ENCODE measurements at regions not wholly inside any gene's neighbourhood (a gene's known extent, or its start where the extent isn't known, plus 50 kb on each side); places are given as distances from the start of the nearest gene placed in this dataset.
"Not testable (repeated sequence)": the region's sequence is repeated elsewhere in the genome, so short reads cannot be mapped to it uniquely, and the experiment has no call there.

DNA sequence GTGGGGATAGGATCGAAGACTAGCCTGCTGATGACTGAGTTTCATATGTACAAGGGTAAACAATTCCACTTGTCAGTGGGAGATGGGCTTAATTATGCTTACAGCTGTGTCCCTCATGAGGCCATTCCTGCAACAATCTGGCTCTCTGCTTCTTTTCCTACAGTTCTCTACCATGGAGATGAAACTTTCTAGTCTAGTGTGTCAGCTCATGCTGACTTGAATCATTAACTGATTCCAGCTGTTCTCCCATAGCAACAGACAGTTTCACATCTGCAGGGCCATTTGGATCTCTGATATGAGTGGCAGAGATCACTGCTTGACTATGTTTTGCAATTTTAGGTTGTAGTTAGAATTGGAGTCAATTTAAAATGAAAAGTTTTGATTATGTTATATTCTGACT is 1251.7 kb upstream of the RAG2 start:
- no peaks in the 10 kb centered on the region for H3K36me3 ChIP-seq (ENCODE audit: insufficient read depth, low read length)
- 94% methylated on average over 1 of the region's 1 CpG for WGBS
- 0 out of 2 replicates have a peak, but pooled peaks cover 4% of the 10 kb centered on the region for H3K9me3 ChIP-seq (ENCODE audit: insufficient read depth, low read depth, low read length)
- H3K4me3 ChIP-seq (ENCODE audit: low read length), result no peak overlapping the region
- H3K4me1 ChIP-seq (ENCODE audit: insufficient read depth, low read length), result no peaks in the 10 kb centered on the region
- no peak overlapping the region for H3K27ac ChIP-seq (ENCODE audit: low read depth, low read length)
- no peaks in the 10 kb centered on the region for H3K27me3 ChIP-seq (ENCODE audit: insufficient read depth, low read length)
- H3K9ac ChIP-seq (ENCODE audit: low read depth, low read length), result no peak overlapping the region

DNA sequence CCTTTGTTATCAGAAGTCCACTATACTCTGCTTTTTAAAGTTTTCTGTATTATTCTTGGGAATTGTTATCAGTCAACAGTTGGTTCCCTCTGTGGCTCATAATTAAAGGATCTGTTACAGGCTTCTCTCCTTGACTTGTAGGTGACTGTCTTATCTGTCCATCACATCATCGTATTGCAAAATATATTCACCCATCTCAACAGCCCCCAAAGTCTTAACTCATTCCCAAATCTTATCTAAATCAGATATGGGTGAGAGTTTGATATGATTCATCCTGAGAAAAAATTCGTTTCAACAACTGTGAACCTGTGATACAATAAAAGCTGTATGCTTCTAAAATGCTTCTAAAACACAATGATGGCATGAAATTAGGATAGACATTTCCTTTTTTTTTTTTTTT is 1245.6 kb upstream of the RAG2 start:
- H3K36me3 ChIP-seq (ENCODE audit: insufficient read depth, low read length), result no peaks in the 10 kb centered on the region
- no peak overlapping the region for H3K4me3 ChIP-seq (ENCODE audit: low read length)
- no peaks in the 10 kb centered on the region for H3K27me3 ChIP-seq (ENCODE audit: insufficient read depth, low read length)
- WGBS, result 100% methylated on average over 1 of the region's 2 CpGs
- H3K27ac ChIP-seq (ENCODE audit: low read depth, low read length), result no peak overlapping the region
- no peaks in the 10 kb centered on the region for H3K4me1 ChIP-seq (ENCODE audit: insufficient read depth, low read length)
- H3K9me3 ChIP-seq (ENCODE audit: insufficient read depth, low read depth, low read length), result no peaks in the 10 kb centered on the region
- no peak overlapping the region for H3K9ac ChIP-seq (ENCODE audit: low read depth, low read length)

DNA sequence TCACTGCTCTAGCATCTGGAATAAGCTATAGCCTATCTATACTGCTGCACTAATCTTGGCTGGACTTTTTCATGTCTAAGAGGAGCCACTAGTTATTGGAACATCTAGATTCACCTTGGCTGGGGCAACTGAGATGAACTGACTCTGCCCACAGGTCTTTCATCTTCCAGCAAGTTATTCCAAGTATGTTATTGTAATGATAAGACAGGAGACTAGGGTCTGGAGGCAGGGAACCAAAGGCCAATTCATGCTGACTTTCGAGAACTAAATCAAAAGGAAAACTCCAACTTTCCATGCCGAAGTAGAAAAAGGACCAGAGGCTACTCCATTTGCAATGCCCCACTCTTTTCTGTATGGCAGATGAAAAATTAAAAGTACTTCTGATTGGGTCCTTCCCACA is 1243.0 kb upstream of the RAG2 start:
- Histone ChIP-seq H3K4me1 (ENCODE audit: insufficient read depth, low read length) (no peaks in the 10 kb centered on the region), H3K9me3 (ENCODE audit: insufficient read depth, low read depth, low read length) (no peaks in the 10 kb centered on the region), H3K27ac (ENCODE audit: low read depth, low read length) (no peak overlapping the region), H3K27me3 (ENCODE audit: insufficient read depth, low read length) (no peaks in the 10 kb centered on the region), H3K36me3 (ENCODE audit: insufficient read depth, low read length) (no peaks in the 10 kb centered on the region), H3K4me3 (ENCODE audit: low read length) (no peak overlapping the region), H3K9ac (ENCODE audit: low read depth, low read length) (no peak overlapping the region)
- 86% methylated on average over 2 of the region's 2 CpGs for WGBS

- not testable (repeated sequence) for H3K4me1 ChIP-seq (ENCODE audit: insufficient read depth, low read length); H3K4me3 ChIP-seq (ENCODE audit: low read length); H3K9me3 ChIP-seq (ENCODE audit: insufficient read depth, low read depth, low read length); H3K27ac ChIP-seq (ENCODE audit: low read depth, low read length); H3K9ac ChIP-seq (ENCODE audit: low read depth, low read length); H3K36me3 ChIP-seq (ENCODE audit: insufficient read depth, low read length); H3K27me3 ChIP-seq (ENCODE audit: insufficient read depth, low read length)
- WGBS, result 87% methylated on average over 1 of the region's 2 CpGs
Measured at GRCh38 chr11:37840345-37840744, 1242.3 kb upstream of the RAG2 start.

DNA sequence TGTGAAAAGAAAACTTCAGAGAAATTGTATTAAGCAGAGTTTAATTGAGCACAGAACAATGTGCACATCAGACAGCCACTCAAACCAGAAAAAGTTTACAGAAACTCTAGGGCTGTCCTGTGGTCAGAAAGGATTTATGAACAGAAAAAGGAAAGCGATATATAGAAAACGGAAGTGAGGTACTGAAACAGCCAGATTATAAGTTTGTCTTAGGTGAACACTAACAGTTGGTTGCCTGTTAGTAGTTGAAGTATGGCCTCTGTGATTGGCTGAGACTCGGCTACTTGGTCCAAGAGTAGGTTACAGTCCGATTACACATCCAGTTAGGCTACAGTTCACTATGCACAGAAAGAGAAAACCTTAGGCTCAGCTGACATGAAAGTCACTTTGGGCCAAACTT is 1232.5 kb upstream of the RAG2 start:
- Histone ChIP-seq H3K27me3 (ENCODE audit: insufficient read depth, low read length) (no peaks in the 10 kb centered on the region), H3K36me3 (ENCODE audit: insufficient read depth, low read length) (no peaks in the 10 kb centered on the region), H3K4me3 (ENCODE audit: low read length) (no peak overlapping the region), H3K4me1 (ENCODE audit: insufficient read depth, low read length) (no peaks in the 10 kb centered on the region), H3K9me3 (ENCODE audit: insufficient read depth, low read depth, low read length) (no peaks in the 10 kb centered on the region), H3K9ac (ENCODE audit: low read depth, low read length) (no peak overlapping the region), H3K27ac (ENCODE audit: low read depth, low read length) (no peak overlapping the region)
- 96% methylated on average over 4 of the region's 4 CpGs for WGBS

DNA sequence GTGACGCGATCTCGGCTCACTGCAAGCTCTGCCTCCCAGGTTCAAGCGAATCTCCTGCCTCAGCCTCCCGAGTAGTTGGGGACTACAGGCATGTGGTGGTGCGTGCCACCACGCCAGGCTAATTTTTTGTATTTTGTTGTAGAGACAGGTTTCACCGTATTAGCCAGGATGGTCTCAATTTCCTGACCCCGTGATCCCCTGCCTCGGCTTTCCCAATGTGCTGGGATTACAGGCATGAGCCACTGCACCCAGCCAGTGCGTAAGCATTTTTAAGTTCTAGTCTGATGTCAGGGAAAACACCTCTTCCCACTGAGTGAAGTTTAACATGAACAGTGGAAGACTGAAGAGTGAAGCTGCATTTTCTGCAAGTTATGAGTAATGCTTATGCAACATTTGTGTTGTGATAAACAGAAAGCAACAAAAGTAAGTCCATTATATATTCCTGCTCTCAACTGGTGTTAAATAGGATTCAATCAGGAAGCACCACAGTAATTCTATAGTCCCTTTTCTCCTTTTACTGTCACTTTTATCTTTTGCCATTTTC is 1219.8 kb upstream of the RAG2 start:
- no peaks in the 10 kb centered on the region for H3K9me3 ChIP-seq (ENCODE audit: insufficient read depth, low read depth, low read length)
- no peak overlapping the region for H3K27ac ChIP-seq (ENCODE audit: low read depth, low read length)
- no peaks in the 10 kb centered on the region for H3K36me3 ChIP-seq (ENCODE audit: insufficient read depth, low read length)
- no peaks in the 10 kb centered on the region for H3K27me3 ChIP-seq (ENCODE audit: insufficient read depth, low read length)
- H3K9ac ChIP-seq (ENCODE audit: low read depth, low read length), result no peak overlapping the region
- no peak overlapping the region for H3K4me3 ChIP-seq (ENCODE audit: low read length)
- 97% methylated on average over 11 of the region's 11 CpGs for WGBS
- H3K4me1 ChIP-seq (ENCODE audit: insufficient read depth, low read length), result peaks cover 10% of the 10 kb centered on the region

DNA sequence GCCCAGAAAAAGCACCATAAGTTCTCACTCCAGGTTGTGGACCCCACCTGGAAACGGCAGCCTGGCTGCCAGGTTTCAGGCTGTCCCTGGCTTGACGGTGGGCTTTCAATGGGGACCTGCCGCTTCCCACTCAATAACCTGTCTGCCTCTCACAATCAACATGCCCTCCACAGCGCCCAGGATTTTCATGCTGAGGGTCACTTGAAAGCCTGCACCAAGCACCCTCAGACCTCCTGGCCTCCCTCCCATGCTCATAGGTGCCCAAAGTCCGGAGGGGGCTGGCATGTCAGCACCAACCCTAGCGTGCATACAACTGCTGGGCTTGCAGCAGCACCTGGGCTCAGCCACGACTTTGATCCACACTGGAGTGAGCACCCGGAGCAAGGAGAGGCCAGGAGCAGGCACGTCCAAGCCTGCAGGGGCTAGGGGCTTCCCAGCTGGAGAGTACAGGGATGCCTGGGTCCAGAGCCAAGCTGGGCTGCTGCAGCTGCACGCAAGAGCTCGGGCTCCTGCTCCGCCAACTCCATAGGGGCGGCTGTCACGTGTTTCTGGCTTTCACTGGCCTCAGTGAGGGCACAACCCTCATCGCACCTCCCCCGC is 1214.3 kb upstream of the RAG2 start:
- 93% methylated on average over 16 of the region's 16 CpGs for WGBS
- no peak overlapping the region for H3K9ac ChIP-seq (ENCODE audit: low read depth, low read length)
- H3K36me3 ChIP-seq (ENCODE audit: insufficient read depth, low read length), result no peaks in the 10 kb centered on the region
- no peaks in the 10 kb centered on the region for H3K9me3 ChIP-seq (ENCODE audit: insufficient read depth, low read depth, low read length)
- H3K4me1 ChIP-seq (ENCODE audit: insufficient read depth, low read length), result peaks cover 14% of the 10 kb centered on the region
- H3K27me3 ChIP-seq (ENCODE audit: insufficient read depth, low read length), result no peaks in the 10 kb centered on the region
- no peak overlapping the region for H3K4me3 ChIP-seq (ENCODE audit: low read length)
- no peak overlapping the region for H3K27ac ChIP-seq (ENCODE audit: low read depth, low read length)

DNA sequence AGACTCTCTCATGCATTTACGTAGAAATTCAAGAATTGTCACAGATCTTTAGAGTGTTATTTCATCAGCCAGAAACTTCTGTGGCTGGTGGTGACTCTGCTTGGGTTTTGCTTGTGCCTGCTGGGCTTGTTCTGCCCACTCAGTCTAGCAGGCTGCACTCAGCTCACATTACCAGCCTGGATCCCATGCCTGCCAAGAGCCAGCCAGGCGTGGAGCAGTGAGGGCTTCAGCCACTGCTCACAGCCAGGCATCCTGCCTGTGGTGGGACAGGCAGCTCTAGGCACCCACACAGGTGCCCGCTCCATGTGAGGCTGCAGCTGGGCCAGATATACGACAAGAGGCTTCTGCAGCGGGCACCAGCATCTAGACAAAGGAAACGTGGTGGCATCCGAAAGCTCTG is 1213.3 kb upstream of the RAG2 start:
- H3K9me3 ChIP-seq (ENCODE audit: insufficient read depth, low read depth, low read length), result no peaks in the 10 kb centered on the region
- 97% methylated on average over 7 of the region's 7 CpGs for WGBS
- H3K27ac ChIP-seq (ENCODE audit: low read depth, low read length), result no peak overlapping the region
- H3K36me3 ChIP-seq (ENCODE audit: insufficient read depth, low read length), result no peaks in the 10 kb centered on the region
- no peak overlapping the region for H3K9ac ChIP-seq (ENCODE audit: low read depth, low read length)
- H3K4me3 ChIP-seq (ENCODE audit: low read length), result no peak overlapping the region
- peaks cover 14% of the 10 kb centered on the region for H3K4me1 ChIP-seq (ENCODE audit: insufficient read depth, low read length)
- H3K27me3 ChIP-seq (ENCODE audit: insufficient read depth, low read length), result no peaks in the 10 kb centered on the region

- 100% methylated on average over 2 of the region's 2 CpGs for WGBS
- H3K9ac ChIP-seq (ENCODE audit: low read depth, low read length), result no peak overlapping the region
- H3K27me3 ChIP-seq (ENCODE audit: insufficient read depth, low read length), result no peaks in the 10 kb centered on the region
- no peak overlapping the region for H3K4me3 ChIP-seq (ENCODE audit: low read length)
- H3K27ac ChIP-seq (ENCODE audit: low read depth, low read length), result no peak overlapping the region
- no peaks in the 10 kb centered on the region for H3K36me3 ChIP-seq (ENCODE audit: insufficient read depth, low read length)
- H3K9me3 ChIP-seq (ENCODE audit: insufficient read depth, low read depth, low read length), result no peaks in the 10 kb centered on the region
- no peaks in the 10 kb centered on the region for H3K4me1 ChIP-seq (ENCODE audit: insufficient read depth, low read length)
Measured at GRCh38 chr11:37804666-37805065, 1206.6 kb upstream of the RAG2 start.

DNA sequence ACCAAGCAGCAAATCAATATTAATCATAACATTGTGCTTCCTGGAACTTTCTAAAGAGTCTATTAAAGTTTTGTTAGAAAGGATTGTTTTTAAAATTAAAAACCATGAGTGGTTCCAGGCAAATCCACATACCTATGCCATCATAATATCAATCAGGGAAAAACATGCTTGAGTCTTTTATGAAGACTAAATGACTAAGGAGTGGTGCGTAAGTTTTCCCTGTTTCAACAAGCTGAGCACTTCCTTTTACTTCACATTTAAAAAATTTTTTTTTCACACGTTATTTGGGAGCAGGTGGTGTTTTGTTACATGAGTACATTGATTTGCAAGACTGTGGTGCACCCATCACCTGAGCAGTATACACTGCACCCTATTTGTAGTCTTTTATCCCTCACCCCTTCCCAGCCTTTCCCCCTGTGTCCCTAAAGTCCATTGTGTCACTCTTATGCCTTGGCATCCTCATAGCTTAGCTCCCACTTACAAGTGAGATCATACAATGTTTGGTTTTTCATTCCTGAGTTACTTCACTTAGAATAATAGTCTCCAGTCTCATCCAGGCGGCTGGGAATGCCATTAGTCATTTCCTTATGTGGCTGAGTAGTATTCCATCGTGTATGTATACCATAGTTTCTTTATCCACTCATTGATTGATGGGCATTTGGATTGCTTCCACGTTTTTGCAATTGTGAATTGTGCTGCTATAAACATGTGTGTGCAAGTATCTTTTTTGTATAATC is 1190.3 kb upstream of the RAG2 start:
- no peaks in the 10 kb centered on the region for H3K4me1 ChIP-seq (ENCODE audit: insufficient read depth, low read length)
- H3K9me3 ChIP-seq (ENCODE audit: insufficient read depth, low read depth, low read length), result peaks cover 11% of the 10 kb centered on the region; the same call in 1 of the 2 replicates
- no peak overlapping the region for H3K9ac ChIP-seq (ENCODE audit: low read depth, low read length)
- H3K27ac ChIP-seq (ENCODE audit: low read depth, low read length), result no peak overlapping the region
- H3K36me3 ChIP-seq (ENCODE audit: insufficient read depth, low read length), result no peaks in the 10 kb centered on the region
- no peak overlapping the region for H3K4me3 ChIP-seq (ENCODE audit: low read length)
- WGBS, result 78% methylated on average over 3 of the region's 5 CpGs
- H3K27me3 ChIP-seq (ENCODE audit: insufficient read depth, low read length), result no peaks in the 10 kb centered on the region

DNA sequence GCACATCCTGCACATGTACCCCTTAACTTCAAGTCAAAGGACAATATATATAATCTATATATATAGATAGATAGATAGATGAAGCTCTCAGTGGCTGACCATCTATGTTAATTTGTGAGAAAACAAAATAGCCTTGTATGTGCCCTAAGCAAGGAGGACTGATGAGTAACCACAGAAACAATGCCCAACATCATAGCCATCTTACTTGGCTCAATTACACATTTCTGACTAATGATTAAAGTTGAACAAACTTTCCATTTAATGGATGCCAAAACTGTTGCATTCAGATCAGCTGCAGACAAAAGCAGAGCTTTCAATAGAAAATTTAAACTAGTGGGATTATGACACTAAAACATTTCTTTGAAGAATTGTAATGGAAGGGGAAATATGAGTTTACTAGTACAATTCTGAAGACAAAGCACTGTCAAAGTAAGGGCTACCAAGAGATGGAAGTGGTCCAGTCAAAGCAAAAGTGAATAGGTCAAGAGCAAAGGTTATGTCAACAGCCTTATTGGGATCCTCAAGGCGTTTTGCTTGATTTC is 1188.2 kb upstream of the RAG2 start:
- no peaks in the 10 kb centered on the region for H3K4me1 ChIP-seq (ENCODE audit: insufficient read depth, low read length)
- no peak overlapping the region for H3K27ac ChIP-seq (ENCODE audit: low read depth, low read length)
- H3K9me3 ChIP-seq (ENCODE audit: insufficient read depth, low read depth, low read length), result peaks cover 15% of the 10 kb centered on the region
- H3K36me3 ChIP-seq (ENCODE audit: insufficient read depth, low read length), result no peaks in the 10 kb centered on the region
- no peak overlapping the region for H3K9ac ChIP-seq (ENCODE audit: low read depth, low read length)
- no peaks in the 10 kb centered on the region for H3K27me3 ChIP-seq (ENCODE audit: insufficient read depth, low read length)
- 42% methylated on average over 1 of the region's 1 CpG for WGBS
- H3K4me3 ChIP-seq (ENCODE audit: low read length), result no peak overlapping the region
